Gastroesophageal sphincter (tissue), 4 donors: ENCODE measurements at regions not wholly inside any gene's neighbourhood (a gene's known extent, or its start where the extent isn't known, plus 50 kb on each side); places are given as distances from the start of the nearest gene placed in this dataset.

Source experiments
- ATAC-seq: fragments of 150-250 bp; one replicate; pipeline ENCODE4 v1.9.1; 2016; ENCODE audit warnings: mild to moderate bottlenecking, moderate library complexity
- H3K27ac ChIP-seq, 4 donors: fragments of 200-600 bp; sonication (generic) in 3 of 4; 1 replicate in 3 of 4; 2 replicates in 1 of 4; pipeline ENCODE4 v1.5.1; 2016 to 2019
- H3K27me3 ChIP-seq: fragments of 200-600 bp; sonication (generic); one replicate; pipeline ENCODE4 v1.5.1; 2019
- H3K36me3 ChIP-seq, 2 donors: fragments of 200-600 bp; sonication (generic); one replicate each; pipeline ENCODE4 v1.5.1; 2019; ENCODE audit warnings: control low read depth in 1 of 2
- H3K4me1 ChIP-seq, 3 donors: fragments of 200-600 bp; sonication (generic); 1 replicate in 2 of 3; 2 replicates in 1 of 3; pipeline ENCODE4 v1.5.1; 2016 to 2019; ENCODE audit warnings: control low read depth in 2 of 3
- H3K4me3 ChIP-seq, 2 donors: fragments of 200-600 bp; sonication (generic); one replicate each; pipeline ENCODE4 v1.5.1; 2019; ENCODE audit warnings: mild to moderate bottlenecking in 1 of 2, moderate library complexity in 1 of 2
- H3K9me3 ChIP-seq, 3 donors: fragments of 200-600 bp; sonication (generic); one replicate each; pipeline ENCODE4 v1.5.1; 2017 to 2019; ENCODE audit warnings: control low read depth in 2 of 3
- EP300 ChIP-seq: sonication (generic); formaldehyde crosslinking; IDR thresholded peaks from one replicate; pipeline ENCODE4 v1.6.1; 2017; ENCODE audit warnings: antibody characterized with exemption, mild to moderate bottlenecking
- POLR2A ChIP-seq, 2 donors: fragments of 450-650 bp; IDR thresholded peaks; one replicate each; pipeline ENCODE4 v1.6.1; 2017; ENCODE audit warnings: antibody characterized with exemption in 2 of 2, mild to moderate bottlenecking in 2 of 2, moderate library complexity in 1 of 2
- POLR2AphosphoS5 ChIP-seq: sonication (generic); formaldehyde crosslinking; IDR thresholded peaks from one replicate; pipeline ENCODE4 v1.6.1; 2017; ENCODE audit warnings: antibody characterized with exemption
- WGBS, 2 donors: methylation state at CpG; one replicate each; pipeline ENCODE4 v1.1.5; 2018; ENCODE audit warnings: low coverage in 1 of 2; 5-methylcytosine and 5-hydroxymethylcytosine counted together
- TF ChIP-seq, protein P1 (sequence below), 4 experiments: fragments of 200-600 bp in 2 of 4; fragments of 450-650 bp in 2 of 4; sonication (generic) in 1 of 4; IDR thresholded peaks; one replicate each; pipeline ENCODE4 v1.5.1; 2017 to 2019; ENCODE audit warnings: antibody characterized with exemption in 4 of 4, mild to moderate bottlenecking in 2 of 4, moderate library complexity in 2 of 4

DNA sequence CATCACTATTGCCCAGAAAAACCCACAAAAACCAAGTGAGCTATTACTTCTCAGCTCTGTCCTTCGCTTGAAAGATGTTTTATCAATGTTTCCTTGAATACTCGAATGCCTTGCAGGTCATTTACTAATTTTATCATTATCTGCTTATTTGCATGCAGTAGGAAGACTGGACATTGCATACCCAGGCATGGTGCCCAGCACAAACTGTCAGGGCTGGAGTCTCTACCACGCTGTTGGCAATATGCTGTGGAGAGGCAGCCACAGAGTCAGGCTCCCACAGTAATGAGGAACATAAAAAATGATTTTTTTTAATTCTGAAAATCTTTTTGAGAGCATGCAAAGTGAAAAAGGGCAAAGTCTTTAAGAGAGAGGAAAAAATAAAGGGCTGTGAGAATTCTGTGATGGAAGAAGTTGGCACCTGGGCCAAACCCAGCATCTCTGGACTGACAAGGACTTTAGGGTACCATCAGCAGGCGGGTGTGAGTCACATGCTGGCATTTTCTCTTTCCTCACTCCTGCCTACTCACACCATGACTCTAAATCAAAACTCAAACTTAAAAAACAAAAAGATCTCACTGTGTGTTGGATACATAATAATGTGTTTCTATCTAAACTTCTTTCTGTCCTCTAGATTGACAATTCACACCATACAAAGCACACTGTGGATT is 709.8 kb upstream of the FANCL start:
- ATAC-seq: no peak
- H3K27me3 ChIP-seq: peaks cover 6% of the 10 kb centered on the region
- 85 to 94% methylated on average over 4 of the region's 4 CpGs for WGBS, 2 donors
- TF ChIP-seq POLR2AphosphoS5: no peak
- TF ChIP-seq, protein P1, sequence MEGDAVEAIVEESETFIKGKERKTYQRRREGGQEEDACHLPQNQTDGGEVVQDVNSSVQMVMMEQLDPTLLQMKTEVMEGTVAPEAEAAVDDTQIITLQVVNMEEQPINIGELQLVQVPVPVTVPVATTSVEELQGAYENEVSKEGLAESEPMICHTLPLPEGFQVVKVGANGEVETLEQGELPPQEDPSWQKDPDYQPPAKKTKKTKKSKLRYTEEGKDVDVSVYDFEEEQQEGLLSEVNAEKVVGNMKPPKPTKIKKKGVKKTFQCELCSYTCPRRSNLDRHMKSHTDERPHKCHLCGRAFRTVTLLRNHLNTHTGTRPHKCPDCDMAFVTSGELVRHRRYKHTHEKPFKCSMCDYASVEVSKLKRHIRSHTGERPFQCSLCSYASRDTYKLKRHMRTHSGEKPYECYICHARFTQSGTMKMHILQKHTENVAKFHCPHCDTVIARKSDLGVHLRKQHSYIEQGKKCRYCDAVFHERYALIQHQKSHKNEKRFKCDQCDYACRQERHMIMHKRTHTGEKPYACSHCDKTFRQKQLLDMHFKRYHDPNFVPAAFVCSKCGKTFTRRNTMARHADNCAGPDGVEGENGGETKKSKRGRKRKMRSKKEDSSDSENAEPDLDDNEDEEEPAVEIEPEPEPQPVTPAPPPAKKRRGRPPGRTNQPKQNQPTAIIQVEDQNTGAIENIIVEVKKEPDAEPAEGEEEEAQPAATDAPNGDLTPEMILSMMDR (IDR thresholded peaks at IDR 0.05): no peak
- TF ChIP-seq EP300: no peak
- no peak for TF ChIP-seq POLR2A (IDR thresholded peaks at IDR 0.05)
- H3K4me1 ChIP-seq: no peaks in the 10 kb centered on the region
- H3K4me3 ChIP-seq: no peak overlapping the region
- no peak overlapping the region for H3K27ac ChIP-seq
- H3K9me3 ChIP-seq: no peaks in the 10 kb centered on the region
- H3K36me3 ChIP-seq: no peaks in the 10 kb centered on the region

DNA sequence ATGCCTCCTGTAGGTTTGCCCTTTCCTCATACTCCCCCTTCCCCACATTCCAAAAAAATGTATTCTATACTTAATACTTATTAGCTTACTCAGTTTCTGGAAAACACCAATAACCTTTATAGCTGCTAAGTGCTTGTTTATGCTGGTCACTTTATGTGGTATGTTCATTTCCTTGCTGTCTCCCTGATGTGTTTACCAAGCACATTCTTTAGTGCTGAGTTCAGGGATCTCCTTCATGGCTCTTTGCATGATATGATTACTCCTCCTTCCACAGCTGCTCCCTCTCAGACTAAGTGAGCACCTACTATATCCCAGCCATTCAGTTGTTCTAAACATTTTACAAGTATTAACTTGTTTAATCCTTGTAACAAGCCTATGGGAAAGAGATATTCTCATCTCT is 698.3 kb upstream of the FANCL start:
- no peak for ATAC-seq

DNA sequence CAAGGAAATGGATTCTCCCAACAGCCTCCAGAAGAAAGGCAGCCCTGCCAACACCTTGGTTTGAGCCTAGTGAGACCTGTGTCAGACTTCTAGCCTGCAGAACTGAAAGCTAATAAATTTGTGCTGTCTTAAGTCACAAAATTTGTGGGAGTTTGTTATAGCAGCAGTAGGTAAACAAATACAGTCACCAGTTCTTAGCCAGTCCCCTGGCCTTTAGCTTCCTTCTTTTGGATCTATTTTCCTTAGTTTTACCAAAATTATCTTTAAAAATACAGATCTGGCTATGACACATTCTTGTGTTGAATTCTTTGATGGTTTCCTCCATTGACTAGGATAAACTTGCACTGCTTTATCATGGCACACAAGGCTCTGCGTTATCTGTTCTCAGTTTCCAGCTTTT is 697.9 kb upstream of the FANCL start:
- Histone ChIP-seq H3K27ac (no peak overlapping the region), H3K4me3 (no peak overlapping the region), H3K9me3 (no peaks in the 10 kb centered on the region), H3K36me3 (no peaks in the 10 kb centered on the region), H3K4me1 (no peaks in the 10 kb centered on the region), H3K27me3 (no peaks in the 10 kb centered on the region)
- no peak for ATAC-seq
- no peak for TF ChIP-seq POLR2AphosphoS5
- TF ChIP-seq POLR2A (IDR thresholded peaks at IDR 0.05): no peak
- TF ChIP-seq, protein P1 (IDR thresholded peaks at IDR 0.05): no peak
- no peak for TF ChIP-seq EP300
- 93 to 100% methylated on average over 1 of the region's 1 CpG for WGBS, 2 donors

More for the DNA sequence above, 698.3 kb upstream of the FANCL start:
- no peaks in the 10 kb centered on the region for H3K27me3 ChIP-seq
- H3K36me3 ChIP-seq: no peaks in the 10 kb centered on the region
- TF ChIP-seq, protein P1 (IDR thresholded peaks at IDR 0.05): no peak
- no peaks in the 10 kb centered on the region for H3K9me3 ChIP-seq
- no peak overlapping the region for H3K27ac ChIP-seq
- no peak overlapping the region for H3K4me3 ChIP-seq
- no peaks in the 10 kb centered on the region for H3K4me1 ChIP-seq

DNA sequence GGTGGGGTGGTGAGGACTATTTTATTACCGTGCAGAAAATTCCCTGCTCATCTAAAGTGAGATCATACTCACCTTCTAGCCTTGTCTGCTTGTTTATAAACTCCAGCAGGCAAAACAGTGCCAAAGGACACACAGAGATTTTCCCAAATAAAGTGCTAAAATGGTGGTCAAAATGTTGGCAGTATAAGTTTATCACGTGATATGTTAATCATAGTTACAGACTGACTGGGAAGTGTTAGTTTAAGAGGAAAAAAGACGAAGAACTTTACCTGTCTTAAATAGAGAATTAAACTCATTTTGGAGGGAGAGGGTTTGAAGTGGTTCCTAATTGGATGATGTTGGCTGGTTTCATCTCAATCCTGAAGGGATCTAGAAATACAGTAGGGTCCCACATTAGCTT is 691.7 kb upstream of the FANCL start:
- H3K36me3 ChIP-seq: no peaks in the 10 kb centered on the region
- no peak for ATAC-seq
- H3K27ac ChIP-seq: no peak overlapping the region
- H3K9me3 ChIP-seq: no peaks in the 10 kb centered on the region
- TF ChIP-seq, protein P1 (IDR thresholded peaks at IDR 0.05): no peak
- TF ChIP-seq POLR2A (IDR thresholded peaks at IDR 0.05) (no peak), EP300 (no peak)
- H3K4me1 ChIP-seq: no peaks in the 10 kb centered on the region
- WGBS, 2 donors: 81 to 82% methylated on average over 3 of the region's 3 CpGs
- no peak overlapping the region for H3K4me3 ChIP-seq
- no peaks in the 10 kb centered on the region for H3K27me3 ChIP-seq

DNA sequence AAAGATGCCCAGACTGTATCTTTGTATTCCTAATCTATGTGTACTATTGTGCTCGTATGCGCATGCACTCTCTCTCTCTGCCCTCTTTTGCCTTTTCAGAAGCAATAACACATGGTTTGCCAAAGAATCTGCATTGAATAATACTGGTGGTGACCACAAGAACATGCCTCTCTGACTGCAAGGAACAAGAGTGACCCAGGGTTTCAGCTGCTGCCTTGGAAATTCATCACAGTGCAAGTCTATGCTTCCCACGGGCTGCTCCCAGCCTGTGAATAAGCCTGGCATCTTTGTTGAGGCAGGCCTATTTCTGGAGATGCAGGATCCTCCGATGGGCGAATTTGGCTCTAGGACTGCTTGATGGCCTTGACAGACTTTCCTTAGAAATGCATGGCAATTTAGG is 689.4 kb upstream of the FANCL start:
- no peaks in the 10 kb centered on the region for H3K4me1 ChIP-seq
- H3K27me3 ChIP-seq: no peaks in the 10 kb centered on the region
- no peaks in the 10 kb centered on the region for H3K9me3 ChIP-seq
- no peaks in the 10 kb centered on the region for H3K36me3 ChIP-seq
- no peak for TF ChIP-seq POLR2AphosphoS5
- TF ChIP-seq POLR2A (IDR thresholded peaks at IDR 0.05): no peak
- TF ChIP-seq EP300: no peak
- TF ChIP-seq, protein P1 (IDR thresholded peaks at IDR 0.05): no peak
- no peak for ATAC-seq
- H3K4me3 ChIP-seq: no peak overlapping the region
- 84 to 89% methylated on average over 2 to 4 of the region's 5 CpGs for WGBS, 2 donors
- H3K27ac ChIP-seq: no peak overlapping the region
